NCI-H2171 treated with DMSO at 0.1 percent for 48 hours (cell line): ENCODE measurements at regions not wholly inside any gene's neighbourhood (a gene's known extent, or its start where the extent isn't known, plus 50 kb on each side); places are given as distances from the start of the nearest gene placed in this dataset.

ENCODE experiments used
- DNase-seq: peaks from one replicate; lab custom pipeline; 2025; lab: John Stamatoyannopoulos, UW

DNA sequence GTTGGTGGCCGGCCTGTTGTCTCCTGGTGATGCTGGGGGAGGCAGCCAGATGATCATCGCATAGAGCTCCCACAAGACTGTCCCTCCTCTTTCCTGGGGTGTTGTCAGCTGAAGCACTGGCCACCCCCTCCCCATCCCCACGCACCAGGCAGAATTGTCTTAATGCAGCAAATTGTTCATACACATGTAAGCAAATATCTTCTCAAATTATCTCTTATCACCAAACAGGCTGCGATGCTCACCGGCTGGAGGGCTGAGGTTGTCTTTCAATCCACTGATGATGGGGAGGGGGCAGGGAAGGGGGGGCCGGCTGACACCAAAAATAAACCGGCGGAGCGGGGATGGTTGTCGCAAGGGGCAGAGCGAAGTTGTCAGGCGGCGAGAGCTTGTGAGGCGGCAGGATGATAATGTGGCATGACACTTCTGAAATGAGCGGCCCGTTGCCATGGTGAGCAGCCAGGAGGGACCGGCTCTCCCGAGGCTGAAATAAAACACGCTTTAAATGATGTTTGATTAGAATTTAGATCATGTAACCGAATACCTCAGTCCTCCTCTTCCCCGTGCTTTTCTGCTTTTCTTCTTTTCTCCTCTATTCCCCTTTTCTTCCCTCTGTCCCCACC, 59.8 kb downstream of the MRM1 start:
- DNase-seq = peak; percentile 27

DNA sequence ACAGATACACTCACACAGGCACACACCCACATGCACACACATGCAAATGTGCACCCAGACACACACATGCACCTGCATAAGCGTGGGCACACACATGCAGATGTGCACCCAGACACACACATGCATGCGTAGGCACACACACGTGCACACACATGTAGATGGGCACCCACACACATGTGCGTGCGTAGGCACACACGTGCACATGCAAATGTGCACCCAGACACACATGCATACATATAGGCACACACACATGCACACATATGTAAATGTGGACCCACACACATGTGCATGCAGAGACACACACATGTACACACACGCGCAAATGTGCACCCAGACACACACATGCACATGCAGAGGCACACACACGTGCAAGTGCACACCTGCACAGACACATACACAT, 60.3 kb downstream of the MRM1 start:
- no peak for DNase-seq

DNA sequence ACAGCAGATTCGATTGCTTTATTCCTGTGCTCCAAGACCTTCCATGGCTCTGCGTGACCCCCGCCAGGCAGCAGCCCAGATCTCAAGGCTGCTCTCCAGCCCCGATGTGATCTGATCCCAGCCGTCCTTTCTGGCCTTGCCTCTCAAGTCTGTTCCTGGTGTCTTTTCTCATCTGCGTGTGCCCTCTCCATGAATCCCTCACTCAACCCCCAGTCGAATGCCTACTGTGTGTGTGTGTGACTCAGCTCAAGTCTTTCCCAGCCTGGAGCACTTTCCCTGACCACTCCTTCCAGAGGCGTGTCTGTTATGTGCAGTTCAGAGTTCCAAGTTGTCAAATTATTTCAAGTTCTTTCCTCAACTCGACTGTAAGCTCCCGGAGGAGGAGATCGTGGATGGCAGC, 64.0 kb downstream of the MRM1 start:
- no peak for DNase-seq

DNA sequence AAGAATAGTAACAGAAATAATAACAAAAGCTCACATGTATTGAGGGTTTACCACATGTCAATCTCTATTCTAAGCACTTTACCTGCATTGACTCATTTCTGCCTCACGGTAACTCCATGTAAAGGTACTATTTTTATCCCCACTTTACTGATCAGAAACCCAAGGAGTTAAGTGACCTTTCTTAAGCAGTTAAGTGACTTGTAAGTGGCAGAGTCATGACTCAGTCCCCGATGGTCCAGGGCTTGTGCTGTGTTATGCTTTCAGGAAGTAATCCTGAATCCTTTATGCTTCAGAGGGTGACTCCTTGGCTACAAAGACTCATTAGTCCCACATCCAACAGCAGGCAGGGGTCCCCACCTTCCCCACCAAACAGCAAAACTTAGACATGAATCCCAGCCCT, 66.5 kb downstream of the MRM1 start:
- DNase-seq = no peak

DNA sequence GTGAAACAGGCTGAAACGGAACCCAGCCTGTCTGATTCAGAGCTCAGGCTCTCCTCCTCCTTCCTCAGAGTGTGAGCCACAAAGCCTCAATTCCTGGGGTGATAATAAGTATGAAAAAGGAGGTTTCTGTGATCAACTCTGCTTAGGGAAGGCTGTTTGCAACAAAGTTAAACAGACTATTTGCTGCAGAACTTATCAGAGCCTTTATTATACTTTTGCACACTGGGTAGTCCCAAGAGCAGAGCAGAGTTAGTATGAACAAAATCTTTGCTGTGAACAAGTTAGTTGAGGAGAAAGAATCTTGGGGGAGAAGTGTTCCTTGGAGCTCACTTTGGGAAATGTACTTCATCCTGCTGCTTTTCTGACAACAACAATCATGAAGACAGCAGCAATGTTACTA, 67.4 kb downstream of the MRM1 start:
- no peak for DNase-seq

DNA sequence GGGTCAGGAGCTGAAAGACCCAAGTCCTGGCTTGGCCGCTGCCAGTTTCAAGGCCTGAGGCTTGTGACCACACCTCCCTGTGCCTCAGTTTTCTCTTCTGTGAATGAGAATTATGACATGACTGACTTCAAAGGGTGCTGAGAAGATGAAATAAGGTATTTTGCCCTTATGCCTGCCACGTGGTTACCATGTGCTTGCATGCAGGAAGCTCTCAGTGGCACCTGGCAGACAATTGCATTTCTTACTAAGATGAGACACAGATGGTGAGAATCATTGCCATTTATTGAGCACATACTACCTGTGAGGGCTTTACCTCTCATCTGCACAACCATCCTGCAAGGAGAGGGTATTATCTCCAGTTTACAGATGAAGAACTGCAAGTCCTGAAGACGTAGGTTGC, 69.8 kb downstream of the MRM1 start:
- DNase-seq = no peak

DNA sequence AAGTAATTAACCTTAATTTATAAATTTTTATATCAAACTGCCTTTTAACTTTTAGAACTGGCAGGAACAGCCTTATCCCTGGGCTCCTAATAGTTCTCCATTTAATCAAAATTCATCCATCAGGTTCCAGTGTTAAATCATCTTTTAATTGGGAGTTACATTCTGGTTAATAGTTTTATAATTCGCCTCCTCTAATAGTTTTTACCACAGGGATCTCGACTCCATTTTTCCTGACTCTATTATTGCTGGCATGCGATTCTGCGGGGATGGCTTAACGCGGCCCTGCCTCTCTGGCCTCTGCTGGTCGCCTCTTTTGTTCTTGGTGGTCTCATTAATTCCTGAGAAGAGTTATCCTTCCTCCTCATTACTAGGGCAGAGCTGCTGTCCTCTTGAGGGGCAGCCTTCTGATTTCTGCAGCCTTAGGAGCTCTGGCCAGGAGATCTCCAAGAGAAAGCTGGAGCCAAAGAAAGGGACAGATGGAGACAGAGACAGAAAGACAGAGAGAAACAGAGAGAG, 71.1 kb downstream of the MRM1 start:
- no peak for DNase-seq

DNA sequence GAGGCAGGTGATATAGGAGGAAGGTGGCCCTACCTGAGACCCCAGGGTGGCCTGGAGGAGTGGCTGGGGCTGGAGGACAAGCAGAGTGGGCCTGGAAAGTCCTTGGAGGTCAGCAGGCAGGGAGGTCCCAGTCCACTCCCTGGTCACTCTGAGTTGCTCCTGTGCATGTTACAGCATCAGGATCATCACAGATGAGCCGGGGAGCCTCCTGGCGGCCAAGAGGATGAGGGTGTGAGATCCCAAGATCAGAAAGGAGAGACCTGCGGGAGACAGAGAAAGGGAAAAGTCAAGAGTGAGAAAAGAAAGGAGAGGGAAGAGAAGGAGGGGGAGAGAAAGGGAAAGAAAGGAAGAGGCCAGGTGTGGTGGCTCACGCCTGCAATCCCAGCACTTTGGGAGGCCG, 71.7 kb downstream of the MRM1 start:
- no peak for DNase-seq

DNA sequence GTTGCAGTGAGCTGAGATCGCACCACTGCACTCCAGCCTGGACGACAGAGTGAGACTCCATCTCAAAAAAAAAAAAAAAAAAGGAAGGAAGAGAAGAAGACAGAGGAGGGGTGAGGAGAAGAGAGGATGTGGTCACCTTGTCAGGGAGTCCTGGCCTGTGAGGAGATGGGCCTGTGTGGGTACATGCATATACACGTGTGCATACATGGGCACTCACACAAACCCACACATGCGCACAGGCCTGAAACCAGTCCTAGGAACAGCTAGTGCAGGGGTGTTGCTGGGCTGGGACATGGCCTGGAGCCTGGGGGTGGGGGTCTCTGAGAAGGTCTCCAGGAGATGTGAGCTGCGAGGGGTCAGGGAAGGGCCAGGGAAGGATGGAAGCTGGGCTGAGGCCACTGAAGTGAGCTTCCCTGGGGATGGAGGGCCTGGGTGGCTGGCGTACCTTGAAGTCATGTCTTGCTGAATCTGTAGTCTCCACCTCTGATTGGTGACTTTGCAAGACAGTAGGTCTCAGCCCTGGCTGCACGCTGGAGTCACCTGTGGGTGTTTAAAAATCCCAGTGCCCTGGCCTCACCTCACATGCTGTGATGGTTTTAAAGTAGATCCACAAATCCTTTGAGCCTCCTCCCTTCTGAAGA, 72.4 kb downstream of the MRM1 start:
- no peak for DNase-seq

DNA sequence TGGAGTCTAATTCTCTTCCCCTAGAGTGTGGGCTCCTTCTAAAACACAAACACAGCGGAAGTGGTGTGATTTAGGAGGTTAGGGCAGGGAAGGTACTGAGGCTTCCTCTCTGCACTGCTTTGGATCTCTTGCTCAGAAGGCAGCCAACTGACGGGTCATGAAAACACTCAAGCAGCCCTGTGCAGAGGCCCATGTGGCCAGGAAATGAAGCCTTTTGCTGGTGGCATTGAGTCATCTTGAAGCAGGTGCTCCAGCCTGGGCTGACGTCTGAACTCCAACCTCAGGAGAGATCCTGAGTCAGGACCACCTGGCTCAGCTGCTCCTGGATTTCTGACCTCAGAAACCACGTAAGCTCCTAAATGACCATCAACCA, 72.9 kb downstream of the MRM1 start:
- no peak for DNase-seq

DNA sequence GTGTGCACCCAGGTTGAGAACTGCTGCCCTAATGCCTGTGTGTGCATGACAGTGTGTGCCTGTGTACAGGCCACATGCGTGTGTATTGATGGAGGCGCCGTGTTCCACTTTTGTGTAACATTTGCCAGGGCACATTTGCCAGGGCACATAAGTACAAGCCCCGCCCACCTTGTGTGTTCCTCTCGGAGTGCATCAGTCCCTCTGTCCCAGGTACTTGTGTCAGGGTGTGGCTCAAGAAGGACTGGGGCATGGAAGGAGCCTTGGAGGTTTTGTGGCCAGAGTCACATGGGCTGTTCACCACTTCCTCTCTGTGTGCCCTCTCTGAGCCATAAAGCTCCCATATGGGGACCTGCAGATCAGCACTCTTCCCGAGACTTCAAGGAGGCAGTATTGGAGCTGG, 73.9 kb downstream of the MRM1 start:
- no peak for DNase-seq

DNA sequence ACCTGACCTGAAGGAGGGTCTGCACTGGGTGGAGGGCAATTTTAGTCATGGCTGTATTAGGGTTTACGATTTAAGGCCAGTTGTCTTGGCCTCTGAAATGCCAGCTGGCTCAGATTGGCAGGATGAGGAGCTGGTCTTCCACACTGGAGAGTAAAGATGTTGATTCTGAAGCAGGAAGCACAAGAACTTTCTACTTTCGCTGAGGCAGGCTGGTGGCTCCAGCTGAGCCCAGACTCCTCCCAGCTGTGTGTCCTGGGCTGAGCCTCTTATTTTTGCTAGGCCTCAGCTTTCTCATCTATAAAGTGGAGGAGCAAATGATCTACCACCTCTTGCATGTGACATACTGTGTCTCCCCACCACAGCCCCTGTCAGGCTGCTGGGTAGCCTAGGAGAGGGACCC, 74.4 kb downstream of the MRM1 start:
- no peak for DNase-seq

DNA sequence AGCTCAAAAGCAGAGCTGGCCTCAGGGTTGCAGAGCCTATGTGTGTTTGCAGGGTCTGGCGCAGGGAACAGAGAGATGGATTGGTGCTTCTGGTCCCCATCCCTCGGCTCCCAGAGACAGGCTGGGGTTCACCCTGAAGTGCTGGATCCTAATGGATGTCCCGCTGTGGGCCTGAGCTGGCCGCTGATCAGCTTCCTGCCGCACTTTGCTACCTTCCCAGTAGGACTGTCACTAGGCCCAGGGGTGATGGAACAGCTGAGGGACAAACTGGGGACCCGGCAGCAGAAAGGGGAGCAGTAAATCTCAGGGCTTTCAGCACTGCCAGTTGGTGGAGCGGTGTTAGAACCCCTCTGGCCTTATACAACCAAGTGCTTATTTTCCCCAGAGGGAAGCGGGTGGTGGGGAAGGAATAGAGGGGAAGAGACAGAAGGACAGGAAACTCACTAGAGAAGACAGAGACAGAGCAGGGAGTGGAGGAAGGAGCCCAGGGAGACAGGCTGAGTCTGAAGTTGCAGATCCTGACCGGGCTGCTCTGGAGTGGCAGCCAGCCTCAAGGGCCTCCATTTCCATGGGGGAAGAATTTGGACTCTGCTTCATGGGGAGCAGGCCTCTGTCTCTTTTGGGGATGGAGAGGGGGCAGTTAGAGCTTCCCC, 78.6 kb downstream of the MRM1 start:
- DNase-seq = no peak

DNA sequence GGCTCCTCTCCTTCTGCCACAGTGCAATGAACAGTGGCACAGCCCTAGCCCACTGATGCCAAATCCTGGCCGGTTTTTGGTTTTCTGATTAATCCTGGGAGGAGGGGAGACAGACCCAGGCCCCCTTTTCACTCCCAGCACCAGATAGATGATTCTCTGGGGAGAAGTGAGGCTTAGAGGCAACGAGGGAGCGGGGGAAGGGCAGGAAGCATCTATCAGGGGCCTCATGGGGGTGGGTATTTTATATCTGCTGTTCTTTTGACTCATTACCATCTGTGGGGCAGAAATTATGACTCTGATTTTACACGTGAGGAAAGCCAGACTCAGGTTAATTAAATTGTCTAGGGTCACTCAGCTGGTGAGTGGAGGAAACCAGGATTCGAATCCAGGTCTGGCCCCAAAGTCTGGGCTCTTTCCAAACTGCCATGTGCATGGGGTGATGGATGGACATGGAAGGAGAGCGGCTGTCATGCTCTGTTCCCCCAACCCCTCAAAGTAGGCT, 79.4 kb downstream of the MRM1 start:
- no peak for DNase-seq

DNA sequence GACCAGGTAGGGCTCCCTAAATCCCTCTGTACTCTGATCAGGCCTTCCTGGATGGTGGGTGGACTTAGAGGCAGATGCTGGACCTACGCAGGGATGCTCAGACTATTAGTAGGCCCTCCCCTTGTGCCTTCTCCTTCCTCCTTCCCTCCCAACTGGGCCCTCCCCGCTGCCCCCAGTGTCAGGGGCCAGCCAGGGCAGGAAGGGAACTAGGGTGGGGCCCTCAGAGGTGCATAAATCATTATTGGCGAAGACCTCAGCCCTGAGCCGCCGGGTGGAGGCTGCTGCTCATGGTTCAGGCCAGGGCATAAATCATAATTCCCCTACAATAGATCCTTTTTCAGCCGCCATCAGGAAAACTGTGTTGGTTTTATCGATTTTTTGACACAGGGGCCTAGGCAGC, 81.4 kb downstream of the MRM1 start:
- no peak for DNase-seq

DNA sequence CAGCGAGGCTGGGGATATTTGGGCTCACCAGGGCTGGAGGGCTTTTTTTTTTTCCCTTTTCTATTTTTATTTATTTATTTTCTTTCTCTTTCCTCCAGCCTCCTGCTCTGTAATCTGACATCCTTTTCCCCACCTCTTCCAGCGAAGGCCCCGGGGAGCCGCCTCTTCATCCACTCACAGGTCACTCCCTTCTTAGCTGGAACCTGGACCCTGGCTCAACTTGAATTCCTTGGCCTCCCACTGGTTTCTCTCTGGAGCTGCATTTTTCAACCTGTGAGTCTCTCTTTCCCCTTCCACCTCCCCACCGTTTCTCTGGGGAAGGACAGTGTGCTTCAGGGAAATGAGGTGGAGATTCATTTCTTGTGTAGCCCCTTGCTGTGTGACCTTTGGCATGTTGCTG, 82.0 kb downstream of the MRM1 start:
- DNase-seq = no peak

DNA sequence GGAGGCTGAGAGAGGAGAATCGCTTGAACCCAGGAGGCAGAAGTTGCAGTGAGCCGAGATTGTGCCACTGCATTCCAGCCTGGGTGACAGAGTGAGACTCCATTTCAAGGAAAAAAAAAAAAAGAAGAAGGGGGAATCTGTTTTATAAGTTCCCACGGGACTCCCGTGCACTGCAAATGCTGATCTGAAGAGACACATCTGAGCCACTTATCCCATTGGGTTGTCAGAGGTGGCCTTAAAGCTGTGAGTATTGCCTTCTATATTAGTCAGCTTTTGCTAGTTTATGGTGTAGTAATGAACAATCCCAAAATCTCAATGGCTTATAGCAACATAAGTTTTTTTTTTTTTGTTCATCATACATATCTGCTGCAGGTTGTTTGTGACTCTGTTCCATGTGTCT, 82.8 kb downstream of the MRM1 start:
- DNase-seq = peak; percentile 29

DNA sequence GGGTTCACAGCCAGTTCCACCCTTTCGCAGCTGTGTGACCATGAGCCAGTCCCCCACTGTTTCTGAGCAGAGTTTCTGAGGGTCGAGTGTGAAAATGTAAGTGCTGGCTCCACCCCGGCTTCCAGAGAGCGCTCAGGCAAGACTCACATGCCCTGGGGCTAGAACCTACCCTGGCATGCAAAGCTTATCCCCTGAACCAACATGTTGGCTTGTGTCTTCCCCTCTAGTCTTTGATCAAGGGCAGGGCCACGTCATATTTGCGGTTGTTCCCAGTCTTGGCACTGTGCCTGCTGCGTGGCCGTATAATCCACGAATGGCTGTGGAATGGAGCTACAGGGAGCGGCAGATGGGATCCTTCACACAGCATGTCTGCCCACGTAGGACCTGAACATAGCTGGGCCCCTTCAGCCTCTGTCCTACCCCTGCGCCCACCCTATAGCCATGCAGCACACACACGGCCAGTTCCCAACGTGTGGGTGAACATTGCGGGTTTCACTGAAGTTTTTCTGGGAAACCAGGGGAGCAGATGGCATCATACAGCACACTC, 84.8 kb downstream of the MRM1 start:
- no peak for DNase-seq

DNA sequence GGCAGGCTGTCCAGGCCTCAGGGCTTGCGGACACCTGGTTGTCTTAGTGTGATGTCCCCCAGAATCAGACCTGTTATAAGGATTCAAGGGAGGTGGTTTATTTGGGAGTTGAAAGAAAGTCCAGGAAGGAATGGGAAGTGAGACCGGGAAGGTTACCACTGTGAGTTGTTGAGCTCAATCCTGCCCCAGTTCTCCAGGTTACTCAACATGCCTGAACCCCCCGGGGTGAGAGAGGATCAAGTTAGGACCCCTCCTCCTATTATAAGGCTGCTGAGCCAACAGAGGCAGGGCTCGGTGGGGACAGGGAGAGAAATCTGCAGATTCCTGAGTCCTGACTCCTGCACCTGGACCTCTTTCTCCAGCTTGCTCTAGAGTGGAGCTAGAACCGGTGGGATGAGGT, 86.4 kb downstream of the MRM1 start:
- DNase-seq = no peak

DNA sequence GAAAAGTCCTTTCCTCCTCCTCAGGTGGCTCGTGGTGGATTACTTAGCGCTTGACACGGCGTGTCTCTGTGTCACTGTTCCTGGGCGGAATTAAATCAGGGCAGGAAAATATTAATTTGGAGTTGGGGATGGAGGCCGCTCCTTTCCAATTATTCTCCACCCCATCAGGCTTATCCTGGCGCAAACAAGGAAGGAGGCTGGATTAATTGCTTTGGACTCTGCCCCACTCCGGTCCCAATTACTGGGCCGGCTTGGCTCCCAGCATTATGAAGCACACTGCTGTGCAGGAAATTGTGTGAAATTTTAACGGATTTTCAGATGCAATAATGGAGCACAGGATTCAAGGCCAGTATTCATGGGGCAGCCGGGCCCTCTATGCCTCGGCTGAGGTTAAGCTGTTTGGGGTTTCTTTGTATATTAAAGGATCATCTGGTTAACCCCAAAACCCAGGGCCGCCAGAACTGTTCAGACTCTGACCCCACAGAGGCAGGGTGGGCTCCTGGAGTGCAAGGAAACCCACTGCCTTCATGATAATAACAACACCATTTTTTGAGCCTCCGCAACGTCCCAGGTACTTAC, 87.8 kb downstream of the MRM1 start:
- no peak for DNase-seq

DNA sequence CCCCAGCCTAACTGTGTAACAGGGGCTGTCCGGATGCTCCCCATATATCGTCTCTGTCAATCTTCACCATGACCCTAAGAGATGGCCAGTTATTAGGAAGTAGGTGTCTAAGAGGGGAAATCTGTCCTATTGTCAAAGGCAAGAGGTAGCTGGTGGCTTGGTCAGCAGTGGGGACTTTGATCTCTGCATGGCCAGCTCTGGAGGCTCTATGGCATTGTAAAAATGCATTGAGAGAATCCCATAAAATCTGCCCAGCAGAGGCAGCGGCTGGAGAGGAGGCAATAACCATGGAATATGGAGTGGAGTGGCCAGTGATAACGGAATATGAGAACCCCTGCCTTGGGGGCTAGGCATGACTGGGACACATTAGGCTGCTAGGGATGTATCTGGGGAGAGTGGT, 88.8 kb downstream of the MRM1 start:
- no peak for DNase-seq

DNA sequence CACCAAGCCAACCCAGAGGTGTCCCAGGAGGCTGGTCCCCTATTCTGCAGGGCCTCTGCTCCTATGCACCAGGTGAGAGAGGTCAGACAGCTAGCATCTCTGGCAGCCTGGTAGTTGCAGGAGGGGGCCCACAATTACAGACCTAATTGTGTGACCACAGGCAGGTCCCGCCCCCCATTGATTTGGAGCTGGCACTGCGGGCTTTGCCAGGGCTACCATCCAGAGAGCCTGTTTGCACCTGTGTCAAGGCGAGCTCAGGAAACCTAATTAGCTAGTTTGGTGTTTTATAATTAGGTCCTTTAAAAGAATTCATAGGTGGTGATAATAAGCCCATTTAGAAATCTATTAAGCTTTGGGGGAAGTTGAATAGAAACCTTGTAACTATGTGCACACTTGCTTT, 90.2 kb downstream of the MRM1 start:
- no peak for DNase-seq

DNA sequence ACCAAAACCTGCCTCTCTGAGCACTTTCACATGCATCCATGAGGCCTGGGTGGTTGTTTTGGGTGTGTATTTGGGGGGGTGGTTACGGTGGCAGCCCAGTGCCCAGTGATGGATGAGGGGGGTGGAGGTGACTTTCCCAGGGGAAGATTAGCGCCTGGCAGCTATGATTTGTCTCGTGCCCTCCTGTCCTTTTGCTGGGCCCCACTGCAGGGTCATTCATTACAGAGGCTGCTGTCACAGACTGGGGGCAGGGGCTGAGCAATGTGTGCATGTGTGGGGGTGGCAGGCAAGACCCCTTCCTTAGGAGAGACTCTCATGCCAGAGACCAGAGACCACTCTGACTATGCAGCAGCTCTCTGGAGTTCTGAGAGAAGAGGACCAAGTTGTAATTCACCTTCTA, 93.7 kb downstream of the MRM1 start:
- no peak for DNase-seq
